HL-60/S4 treated with phorbol 12-myristate 13-acetate at 8.2 ng/mL for 4 days and 3 days (cell line): ENCODE measurements at regions not wholly inside any gene's neighbourhood (a gene's known extent, or its start where the extent isn't known, plus 50 kb on each side); places are given as distances from the start of the nearest gene placed in this dataset.
"Not testable (repeated sequence)": the region's sequence is repeated elsewhere in the genome, so short reads cannot be mapped to it uniquely, and the experiment has no call there.

Experiments
- in situ Hi-C: fragments of 300-500 bp; cut with MboI; formaldehyde crosslinking; loops from 2 replicates; pipeline ENCODE4 v1.15.0; 2022; ENCODE audit warnings: low sequenced_read_pairs

DNA sequence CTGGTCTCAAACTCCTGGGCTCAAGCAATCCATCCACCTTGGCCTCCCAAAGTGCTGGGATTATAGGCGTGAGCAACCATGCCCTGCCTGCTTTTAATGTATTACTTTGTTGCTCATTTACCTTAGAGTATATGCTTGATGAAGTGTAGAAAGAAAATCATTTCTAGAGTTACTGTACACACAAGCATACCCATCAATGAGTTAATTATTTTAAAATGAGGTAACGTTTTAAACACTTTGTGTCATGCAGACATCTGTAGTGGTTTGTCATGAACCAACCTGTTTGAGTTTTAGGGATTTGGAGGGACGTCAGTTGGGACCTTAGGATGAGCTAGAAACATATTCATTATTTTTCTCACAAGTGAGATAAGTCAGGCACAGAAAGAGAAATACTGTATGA, 332.4 kb upstream of the IGF1R start:
- in situ Hi-C loops: no loop called here

DNA sequence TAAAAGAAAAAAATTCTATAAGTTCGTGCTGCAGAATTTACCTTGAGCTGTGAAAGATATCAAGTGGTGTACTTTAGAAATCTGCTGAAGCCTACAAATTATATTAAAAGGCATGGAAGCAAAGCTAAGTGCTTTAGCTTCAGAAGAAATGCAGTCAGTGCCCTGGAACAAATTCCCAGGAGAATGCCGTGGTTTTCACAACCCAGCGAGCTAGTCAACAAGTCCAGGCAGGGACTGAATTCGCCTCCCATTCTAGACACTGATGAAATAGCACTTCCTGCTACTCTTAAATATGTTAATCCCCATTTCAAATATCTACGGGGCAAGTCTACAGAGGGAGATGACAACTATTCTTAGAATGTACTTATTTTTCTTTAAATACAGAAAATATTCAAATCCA, 326.4 kb upstream of the IGF1R start:
- in situ Hi-C loops: no loop called here

DNA sequence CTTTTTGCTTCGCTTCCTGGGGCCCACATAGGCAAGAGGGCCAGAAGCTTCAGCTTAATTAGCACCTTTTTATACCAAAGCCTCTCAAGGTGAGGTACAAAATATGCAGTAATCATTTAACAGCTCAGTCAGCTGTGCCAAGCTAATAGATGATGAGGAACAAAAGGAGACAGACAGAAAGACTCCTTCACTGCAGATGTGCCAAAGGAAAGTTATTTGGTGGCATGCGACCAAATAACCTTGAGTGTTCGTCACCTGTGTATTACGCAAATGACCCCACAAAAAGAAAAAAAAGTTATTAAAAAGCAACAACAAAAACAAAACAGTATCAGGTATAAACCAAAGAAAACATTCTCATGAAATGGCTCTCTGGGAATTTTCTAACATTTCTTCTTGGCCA, 325.8 kb upstream of the IGF1R start:
- in situ Hi-C loops: no loop called here

DNA sequence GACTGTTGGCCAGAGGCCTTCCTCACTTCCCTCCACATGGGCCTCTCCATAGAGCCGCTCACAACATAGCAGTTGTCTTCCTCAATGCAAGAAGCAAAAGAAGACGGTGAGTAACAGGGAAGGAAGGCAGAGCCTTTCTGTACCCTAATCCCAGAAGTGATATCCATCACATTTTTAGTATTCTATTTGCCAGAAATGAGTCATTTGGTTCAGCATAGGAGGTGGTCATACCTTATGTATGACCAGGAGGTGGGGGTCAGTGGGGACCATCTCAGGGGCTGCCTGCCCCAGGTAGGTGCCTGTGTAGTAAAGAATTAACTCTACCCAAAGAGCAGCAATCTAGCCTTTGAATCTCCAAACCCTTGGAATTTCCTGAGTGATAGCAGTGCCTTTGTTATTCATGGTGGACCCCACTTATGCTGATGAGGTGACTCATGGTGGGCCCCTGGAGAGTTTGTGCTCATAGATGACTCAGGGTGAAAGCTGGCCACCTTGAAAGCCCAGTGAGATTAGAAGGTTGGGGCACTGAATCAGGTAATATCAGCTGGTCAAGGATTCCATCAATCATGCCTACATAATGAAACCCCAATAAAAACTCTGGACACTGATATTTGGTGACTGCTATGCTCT, 323.9 kb upstream of the IGF1R start:
- in situ Hi-C loops: no loop called here

DNA sequence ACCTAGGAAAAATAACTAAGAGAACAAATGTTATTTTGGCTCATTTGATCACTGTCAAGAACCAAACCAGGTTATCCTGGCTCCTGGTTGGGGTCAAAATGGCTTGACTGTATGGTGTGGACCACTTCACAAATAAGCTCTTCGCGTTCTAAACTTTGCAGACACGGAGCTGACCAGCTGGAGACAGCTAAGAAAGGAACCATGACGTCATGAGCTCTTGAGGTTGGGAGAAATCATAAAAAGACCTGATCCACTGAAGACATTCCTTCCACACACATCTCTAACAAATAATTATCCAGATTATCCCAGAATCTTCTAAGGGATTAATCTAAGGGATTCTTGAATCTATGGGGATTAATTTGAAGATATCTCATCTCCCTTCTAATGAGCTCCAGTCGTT, 321.5 kb upstream of the IGF1R start:
- in situ Hi-C loops: no loop called here

DNA sequence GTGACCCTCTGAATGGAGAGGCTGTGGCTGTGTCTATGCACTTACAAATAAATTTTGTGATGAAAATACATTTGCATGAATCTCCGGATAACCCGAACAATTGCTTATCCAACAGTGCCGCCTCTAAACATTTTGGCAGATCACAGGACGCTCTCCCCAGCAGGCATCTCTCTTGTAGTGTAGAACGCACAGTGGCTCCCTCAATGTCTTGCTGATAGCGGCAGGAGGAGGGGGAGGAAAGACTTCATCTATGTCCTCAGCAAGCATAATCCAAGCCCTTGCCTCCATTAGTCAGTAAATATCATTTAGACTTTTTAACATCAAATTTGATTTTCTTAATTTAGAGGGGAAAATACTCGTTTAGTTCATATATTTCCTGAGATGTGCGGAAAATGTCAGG, 318.1 kb upstream of the IGF1R start:
- in situ Hi-C loops: no loop called here

DNA sequence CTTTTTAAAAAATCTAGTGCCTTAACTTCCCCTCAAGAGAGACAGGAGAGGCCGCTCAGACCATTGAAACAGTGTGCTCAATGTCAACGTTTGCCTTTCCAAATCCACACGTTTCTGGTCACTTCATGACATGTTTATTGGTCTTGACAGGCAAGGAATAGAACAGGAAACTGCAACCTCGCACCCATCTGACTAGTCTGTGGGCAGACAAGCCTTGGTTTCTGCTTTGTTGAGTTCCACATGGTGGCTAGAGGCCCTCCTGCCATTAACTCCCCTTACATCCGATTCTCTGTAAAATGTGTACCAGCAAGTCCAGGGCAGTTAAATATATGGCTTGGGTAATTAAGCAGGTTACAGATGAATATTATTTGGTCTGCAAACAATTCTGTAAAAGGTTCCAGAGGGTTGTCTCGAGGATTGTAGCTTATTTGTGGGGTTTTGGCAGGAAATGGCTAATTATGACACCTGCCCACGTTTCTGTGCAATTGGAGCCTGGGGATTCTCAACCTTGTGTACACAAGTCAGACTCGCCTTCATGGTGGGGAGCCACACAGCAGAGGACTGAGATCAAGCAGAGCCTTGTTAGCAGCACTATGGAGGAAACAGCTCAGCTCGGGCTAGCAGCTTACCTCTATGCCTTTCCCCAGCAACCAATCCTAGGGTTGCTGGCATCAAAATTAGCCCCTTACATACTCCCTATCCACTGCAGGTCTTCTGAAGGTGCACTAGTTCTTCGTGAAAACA, 317.5 kb upstream of the IGF1R start:
- in situ Hi-C loops: no loop called here

DNA sequence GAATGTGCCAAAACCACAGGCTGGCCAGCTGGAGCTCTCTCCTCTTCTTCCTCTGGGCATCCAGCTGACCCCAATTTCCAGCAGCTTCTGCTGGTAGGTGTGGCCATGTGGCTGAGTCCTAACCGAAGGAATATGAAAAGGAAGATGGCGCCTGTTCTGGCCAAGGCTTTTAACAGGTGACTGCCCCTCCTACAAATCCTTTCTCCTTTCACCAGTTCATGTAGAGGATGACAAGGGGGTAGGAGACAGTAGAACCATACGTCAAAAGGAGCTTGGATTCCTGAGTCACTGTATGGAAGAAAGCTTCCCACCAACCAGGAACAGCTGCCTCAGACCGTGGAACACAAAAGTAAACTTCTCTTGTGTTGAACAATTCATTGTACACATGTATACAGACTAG, 316.7 kb upstream of the IGF1R start:
- in situ Hi-C loops: no loop called here

DNA sequence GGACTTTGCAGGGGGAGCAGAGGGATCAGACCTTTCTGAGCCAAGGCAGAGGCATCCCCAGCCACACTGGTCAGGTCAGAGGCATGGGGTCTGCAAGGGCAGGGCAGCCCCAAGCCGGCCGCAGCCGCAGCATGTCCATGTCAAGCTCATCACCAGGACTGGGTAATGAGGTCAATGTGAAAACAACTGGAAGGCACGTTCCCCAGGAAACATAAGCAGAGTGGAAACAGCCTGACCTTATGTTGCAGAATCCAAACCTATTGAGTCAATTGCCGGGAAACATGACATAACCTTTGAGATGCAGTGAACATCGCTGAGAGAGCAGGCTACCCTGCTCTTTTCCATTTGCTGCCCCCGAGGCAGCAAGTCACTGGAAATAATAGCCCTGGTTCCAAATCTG, 315.1 kb upstream of the IGF1R start:
- in situ Hi-C loops: no loop called here

DNA sequence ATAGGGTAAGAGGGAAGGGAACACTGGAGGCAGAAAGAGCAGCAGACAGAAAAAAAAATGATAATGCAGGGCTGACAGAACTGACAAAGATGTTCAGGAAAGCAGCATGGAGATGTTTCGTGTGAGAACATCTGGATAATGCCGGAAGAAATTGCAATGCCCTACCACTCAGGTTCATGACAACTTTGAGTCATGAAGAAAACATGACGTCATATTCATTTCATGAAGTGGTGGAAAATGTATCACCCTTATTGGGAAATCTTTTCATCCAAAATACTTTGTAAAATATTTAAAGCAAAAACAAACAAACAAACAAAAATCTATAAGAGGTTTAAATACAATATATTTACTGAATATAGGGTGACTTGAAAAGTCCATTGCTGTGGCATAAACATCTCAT, 305.4 kb upstream of the IGF1R start:
- in situ Hi-C loops: no loop called here

DNA sequence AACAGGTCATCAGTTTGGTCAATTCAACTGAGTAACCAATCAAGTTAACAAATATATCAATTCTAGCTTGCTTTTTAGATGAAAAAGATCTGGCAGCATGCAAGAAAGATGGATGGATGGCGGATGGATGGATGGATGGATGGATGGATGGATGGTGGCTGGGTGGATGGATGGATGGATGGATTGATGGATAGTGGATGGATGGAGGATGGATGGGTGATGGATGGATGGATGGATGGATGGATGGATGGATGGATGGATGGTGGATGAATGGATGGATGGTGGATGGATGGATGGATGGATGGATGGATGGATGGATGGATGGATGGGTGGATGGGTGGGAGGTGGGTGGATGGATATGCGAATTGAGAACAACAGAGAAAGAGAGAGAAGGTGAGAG, 303.7 kb upstream of the IGF1R start:
- in situ Hi-C loops: no loop called here

DNA sequence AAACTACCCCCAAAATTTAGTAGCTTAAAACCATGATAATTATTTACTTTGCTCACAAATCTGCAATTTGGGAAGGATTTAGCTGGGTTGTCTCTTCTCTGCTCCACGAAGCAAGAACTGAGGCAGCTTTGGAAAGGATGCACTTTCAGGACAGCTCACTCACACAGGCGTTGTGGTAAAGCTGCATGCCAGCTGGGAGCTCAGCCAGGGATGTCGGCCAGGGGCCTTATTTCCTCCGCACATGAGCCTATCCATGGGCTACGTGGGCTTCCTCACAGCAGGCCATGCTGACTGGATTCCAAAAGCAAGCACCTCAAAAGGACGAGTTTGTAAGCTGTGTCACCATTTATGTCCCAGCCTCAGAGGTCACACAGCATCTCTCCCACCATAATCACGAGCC, 301.3 kb upstream of the IGF1R start:
- in situ Hi-C loops: no loop called here

DNA sequence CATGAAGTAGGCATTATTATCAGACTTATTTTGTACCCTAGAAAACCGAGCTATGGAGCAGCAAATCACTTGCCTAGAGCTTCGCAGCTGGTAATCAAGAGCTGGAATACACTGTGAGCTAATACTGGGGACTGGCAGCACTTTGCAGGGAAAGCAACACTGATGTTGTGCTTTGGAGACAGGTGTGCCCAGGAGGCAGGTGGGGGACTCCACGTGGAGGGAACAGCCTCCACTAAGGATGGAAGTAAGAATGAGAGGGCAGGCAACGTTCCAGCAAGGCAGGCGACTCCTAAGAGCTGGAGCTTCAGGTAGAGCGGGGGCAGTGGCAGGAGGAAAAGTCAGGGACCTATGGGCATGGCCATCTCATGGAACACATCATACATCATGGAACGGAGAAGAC, 300.5 kb upstream of the IGF1R start:
- in situ Hi-C loops: no loop called here

DNA sequence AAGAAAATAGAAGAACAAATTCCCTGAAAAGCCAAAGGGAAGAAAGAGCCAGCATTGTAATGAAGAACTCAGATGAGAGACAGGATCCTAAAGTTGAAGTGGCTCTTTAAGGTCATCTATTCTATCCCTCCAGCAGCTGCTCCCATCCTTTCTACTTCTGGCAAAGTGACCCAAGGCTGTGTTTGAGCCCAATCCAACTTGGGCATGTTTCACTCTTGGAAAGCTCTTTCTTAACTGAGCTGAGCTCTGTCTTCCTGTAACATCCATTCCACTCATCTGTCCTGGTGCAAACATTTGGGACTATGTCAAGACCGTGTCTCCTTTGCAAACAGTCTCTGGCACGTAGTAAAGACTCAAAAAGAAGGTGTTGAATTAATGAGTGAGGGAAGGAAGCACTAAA, 298.1 kb upstream of the IGF1R start:
- in situ Hi-C loops: no loop called here

DNA sequence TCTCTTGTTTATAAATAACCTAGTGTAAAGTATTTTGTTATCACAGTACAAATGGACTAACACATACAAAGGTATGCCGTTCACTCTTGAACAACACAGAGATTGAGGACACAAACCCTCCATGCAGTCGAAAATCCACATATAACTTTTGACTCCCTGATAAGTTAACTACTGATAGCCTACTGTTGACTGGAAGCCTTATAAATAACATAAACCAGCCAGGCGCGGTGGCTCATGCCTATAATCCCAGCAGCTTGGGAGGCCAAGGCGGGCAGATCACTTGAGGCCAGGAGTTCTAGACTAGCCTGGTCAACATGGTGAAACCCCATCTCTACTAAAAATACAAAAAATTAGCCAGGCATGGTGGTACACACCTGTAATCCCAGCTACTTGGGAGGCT, 290.1 kb upstream of the IGF1R start:
- in situ Hi-C loops: not testable (repeated sequence)

DNA sequence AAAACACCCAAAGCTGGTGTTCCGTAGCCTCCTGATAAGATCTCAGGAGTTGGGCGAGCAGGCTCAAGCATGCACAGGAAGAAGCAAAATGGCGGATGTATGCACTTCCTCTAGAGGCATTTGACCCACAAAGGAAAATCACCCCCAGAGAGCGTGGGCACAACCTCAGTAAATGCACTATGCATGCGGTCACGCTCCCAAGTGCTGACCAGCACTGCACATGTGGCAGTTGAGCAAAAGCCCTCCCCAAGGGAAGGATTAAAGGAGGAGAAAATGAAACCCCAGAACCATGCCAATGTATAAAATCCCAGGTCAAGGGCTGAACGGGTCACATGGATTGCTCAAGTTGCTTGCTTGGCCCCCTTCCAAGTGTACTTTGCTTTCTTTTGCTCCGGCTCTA, 289.4 kb upstream of the IGF1R start:
- in situ Hi-C loops: no loop called here

DNA sequence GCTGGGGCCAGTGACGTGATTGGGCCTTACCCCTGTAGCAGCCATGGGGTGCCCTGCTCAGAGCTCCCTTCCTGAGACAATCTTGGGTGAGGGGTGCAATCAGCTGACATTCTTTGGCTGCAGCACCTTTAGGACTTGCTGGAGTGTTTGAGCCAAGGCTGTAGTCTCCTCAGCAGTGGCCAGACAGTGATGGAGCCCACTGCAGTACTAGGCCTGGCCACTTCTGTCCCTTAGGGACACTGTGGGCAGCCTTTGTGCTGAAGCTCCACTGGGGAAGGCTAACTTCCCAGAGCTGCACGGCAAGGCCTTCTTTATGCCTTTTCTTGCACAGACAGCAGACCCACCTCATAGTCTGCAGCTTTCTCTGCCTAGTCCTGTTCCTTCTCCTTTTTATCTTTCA, 284.9 kb upstream of the IGF1R start:
- in situ Hi-C loops: no loop called here

DNA sequence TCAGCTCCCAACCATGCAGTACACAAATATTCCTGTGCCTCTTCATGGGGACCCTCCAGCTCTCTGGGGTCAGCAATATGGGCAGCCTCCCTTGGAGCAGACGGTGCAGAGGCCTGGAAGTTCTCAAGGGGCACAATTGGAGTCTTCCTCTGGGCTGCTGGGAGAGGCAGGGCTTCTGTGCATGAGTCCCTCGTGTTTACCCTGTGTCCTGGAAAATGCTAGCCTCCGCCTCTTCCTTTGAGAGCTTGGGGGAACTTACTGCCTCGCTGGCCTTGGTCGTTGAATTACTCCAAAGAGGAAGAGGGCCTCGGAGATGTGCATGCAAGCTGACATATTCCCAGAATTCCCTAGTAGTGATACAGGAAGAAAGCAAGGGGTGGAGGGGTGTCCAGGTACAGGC, 284.4 kb upstream of the IGF1R start:
- in situ Hi-C loops: no loop called here

DNA sequence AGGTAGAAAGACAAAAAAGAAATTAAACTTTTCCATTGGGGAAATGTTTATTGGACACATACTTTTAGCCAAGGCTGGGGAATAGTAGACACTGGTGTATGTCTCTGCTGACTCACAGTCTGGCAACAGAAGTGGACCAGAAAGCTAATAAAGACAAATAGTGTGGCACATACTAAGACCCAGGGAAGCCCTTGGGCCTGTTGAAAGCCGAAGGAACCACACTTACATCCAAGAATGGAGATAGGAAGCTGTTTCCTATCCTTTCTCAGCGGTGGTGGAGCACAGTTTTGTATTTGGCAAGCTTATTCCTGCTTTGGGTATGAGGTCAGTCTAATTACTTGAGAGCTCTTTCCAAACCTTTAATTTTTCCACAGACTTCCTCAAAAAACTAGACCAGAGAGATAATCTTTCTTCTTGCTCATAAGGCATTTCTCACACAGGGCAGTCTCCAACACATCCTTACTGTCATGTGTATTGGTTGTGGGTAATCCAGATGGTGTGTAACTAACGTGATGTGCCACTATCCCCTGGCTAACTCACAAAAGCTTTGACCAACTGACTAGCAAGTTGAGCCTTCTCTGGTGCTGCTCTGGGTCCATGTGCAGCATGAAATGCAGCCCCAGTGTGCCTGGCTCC, 279.1 kb upstream of the IGF1R start:
- in situ Hi-C loops: no loop called here

DNA sequence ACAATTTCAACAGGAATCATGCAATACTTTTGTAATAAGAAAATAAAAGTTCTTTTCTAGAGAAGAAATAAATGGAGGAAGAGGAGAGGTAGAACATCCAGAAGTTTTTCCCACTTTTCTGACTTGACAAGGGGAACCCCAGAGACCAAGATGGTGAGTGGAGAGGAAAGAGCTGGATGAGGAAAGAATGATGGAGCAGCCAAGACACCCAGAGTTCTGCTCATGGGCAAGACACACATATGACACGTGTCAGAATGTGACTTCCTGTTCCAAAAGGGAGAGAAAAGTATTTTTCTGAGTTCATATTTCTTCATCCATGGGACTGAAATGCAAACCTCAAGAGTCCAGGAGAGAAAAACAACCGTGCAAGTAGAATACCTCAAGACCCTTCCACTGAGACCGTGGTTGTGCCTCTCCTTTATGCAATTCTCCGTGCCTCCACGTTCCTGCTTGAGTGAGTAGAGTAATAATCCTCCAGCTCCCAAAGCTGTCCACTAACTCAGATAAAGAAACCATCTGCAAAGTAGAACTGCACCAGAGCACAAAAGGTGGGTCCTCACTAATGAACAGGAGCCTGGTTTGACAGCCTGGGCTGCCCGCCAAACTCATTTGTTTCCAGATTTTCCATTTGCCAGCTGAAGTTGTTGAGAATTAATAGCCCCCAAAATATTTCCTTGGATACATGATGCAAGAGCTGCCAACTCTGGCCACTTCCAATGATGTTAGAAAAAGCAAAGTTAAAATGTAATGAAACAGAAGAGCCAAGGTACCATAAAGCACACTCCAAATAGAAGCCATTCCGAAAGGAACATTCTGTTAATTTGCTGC, 272.6 kb upstream of the IGF1R start:
- in situ Hi-C loops: no loop called here

DNA sequence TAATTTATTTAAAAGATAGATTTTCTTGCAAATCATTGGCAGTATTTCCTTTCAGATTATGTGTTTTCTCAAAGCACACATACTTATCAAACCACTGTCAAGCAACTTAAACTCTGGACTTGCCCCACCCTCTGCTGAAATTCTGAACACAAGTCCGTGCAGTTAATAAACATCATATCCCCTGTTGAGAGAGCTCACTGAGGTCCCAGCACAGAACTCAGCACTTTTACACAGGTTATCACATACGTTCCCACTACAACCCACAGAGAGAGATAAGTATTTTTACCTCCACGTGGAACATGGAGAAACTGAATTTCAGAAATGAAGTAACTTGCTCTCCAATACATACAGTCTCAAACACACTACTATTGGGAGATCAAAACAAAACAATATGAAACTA, 267.6 kb upstream of the IGF1R start:
- in situ Hi-C loops: no loop called here

DNA sequence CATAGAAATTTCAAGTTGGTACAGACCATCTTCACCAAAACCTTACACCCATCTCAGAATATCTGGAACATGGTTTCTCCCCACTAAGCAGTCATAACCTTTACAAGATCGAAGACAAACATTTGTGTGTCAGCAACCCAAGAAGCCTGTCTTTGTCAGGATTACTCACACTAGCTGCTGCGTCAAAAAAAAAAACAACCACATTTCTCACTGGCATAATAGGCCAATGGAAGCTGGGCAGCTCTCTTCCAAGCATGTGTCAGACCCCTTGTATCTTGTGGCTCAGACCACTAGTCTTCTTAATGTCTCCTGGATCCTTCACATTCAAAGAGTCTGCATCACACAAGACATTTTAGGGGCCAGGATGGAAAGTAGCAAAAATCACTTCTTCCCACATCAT, 266.9 kb upstream of the IGF1R start:
- in situ Hi-C loops: no loop called here
